ENCODE measurements at regions not wholly inside any gene's neighbourhood (a gene's known extent, or its start where the extent isn't known, plus 50 kb on each side); places are given as distances from the start of the nearest gene placed in this dataset.

- no peak for TF ChIP-seq MAX (IDR thresholded peaks at IDR 0.05)
- TF ChIP-seq KDM5A (IDR thresholded peaks at IDR 0.05) = no peak
Measured at GRCh38 chr7:25858200-25858524, 293.8 kb upstream of the NFE2L3 start.

Measured in A549 (cell line).